GM18499 (cell line): ENCODE measurements at regions not wholly inside any gene's neighbourhood (a gene's known extent, or its start where the extent isn't known, plus 50 kb on each side); places are given as distances from the start of the nearest gene placed in this dataset.

Source experiments
- ATAC-seq: cut with Tn5 transposase; IDR thresholded peaks from one replicate; pipeline ENCODE4 v1.9.1; 2021; ENCODE audit warnings: moderate number of reproducible peaks; ENCODE audit not compliant: insufficient read depth, unreplicated experiment

DNA sequence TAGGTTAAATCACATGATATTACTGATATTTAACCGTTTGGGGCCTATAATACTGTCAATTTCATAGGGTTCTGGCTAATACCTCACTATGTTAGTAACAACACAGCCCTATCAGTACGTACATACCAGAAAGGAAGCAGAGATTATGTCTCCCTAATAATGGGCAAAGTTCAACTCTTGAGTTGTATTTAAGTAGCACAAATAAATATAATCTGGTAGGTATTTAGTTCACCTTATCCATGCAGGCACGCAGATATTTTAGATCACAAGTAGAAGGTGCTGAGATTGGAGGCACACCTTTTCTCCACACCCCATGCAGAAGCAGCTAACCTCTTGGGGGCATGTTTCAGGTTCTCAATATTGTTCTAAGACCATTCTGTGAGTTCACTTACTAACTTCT, 118.9 kb downstream of the IRS1 start:
- ATAC-seq: no peak

DNA sequence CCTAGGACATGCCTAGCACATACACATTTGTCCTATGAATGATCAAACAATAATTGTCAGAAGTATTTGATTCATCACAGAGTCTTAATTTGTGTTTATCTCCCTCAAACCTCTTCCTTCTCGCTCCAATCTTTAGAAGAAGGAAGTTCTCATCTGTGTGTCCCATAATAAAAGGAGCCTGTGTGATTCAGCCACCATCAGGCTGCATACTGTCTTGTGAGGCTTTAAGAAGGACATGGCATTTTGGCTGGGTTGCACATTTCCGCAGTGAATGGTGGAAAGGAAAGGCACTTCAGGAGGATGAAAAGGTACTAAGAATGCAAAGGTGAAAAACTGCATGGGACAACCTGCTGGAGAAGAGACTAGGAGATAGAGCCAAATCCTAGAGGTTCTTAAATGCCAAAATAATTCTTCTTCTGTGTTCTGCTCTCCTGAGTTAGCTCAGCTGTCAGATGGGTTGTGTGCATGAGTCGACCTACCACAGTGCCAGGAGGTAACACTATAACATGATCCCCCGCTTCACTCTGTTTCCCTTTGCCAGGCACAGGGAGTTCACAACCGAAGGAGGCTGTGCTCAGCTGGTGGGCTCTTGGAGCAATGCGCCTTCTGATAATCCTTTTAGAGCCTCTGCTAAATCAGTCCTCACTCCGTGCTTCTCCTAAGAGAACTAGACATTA, 120.1 kb downstream of the IRS1 start:
- no peak for ATAC-seq

DNA sequence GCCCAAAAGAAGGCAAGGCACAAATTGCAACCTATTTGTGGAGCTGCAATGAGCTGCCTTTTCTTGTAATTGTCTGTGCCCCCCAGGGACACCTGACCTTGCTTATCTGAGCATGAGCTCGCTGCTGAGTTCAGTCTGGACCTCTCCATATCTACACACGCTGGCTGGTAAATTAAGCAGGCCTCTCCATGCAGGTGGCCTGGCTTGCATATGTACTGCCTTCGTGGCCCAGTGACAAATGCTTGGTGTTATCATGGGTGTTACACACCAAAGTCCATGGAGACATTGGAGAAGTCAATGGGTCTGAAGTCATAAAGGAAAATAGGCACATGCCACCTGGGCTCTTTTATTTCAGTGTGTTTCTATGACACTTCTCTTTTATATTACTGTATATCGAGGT, 121.2 kb downstream of the IRS1 start:
- no peak for ATAC-seq

DNA sequence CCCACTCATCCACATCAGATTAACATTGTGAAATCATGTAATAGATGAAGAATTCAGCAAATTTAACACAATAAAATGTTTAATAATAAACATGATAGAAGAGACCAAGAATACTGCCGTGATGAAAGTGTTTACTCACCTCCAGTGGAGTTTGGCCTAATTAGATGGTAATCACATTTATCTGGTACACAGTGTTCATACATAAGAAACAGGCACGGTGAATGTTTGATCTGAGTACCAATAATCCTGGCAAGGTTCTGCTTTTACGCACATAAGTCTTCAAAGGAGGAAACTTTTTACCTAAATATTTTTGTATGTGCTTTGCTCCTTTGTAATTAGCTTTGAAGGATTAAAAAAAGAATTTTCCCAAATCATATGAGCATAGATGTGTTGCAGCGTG, 122.5 kb downstream of the IRS1 start:
- no peak for ATAC-seq

DNA sequence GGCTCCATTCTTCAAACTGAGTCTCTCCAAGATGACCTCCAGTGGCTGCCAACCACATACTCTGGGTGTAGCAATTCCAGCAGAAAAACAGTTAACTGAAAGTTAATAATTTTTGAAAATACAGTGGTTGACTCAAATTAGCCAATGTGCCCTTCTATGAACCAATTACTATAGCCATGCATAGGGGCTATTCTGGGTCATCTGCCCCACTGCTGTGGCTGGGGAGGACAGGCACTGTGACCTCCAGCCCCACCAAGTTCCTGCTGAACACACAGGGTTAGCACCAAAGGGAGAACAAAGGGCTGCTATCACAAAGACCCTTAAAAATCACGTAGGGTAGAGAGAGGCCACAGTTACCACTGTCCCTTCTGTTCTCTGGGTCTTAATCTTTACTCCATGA, 123.0 kb downstream of the IRS1 start:
- no peak for ATAC-seq

DNA sequence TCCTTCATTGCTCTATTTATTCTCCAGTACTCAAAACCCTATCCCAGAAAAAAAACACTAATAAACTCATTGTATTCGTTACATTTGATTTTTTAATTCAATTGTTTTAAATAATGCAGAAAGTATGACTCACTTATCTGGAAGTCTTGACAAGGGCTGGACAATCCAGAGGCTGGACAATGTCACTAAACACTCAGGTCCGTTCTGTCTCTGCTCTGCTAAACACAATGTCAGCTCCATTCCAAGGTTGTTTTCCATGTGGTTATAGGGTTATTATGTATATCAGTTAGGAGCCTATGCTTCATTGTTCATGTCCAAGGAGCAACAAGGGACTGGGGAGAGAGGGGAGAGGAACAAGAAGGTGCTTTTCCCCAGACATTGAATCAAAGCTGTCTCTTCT, 125.5 kb downstream of the IRS1 start:
- ATAC-seq: no peak

DNA sequence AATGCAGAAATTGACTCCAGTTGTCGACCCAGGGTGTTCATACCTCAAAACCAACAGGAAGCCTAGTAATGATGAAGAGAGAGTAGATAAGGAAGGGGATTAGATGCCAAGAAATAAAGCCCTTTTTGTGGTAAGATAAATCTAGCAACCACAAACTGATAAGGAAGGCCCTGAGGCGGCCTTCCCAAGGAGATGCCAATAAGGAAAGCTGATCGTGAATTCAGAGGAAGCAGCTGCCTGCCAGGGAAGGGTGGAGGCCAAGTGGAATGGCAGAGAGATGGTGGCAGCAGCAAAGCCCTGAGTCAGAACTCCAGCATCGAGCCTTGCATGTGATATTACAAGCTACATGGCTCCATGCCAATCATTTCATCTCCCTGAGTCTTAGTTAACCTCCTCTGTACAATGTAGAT, 126.3 kb downstream of the IRS1 start:
- ATAC-seq: no peak

DNA sequence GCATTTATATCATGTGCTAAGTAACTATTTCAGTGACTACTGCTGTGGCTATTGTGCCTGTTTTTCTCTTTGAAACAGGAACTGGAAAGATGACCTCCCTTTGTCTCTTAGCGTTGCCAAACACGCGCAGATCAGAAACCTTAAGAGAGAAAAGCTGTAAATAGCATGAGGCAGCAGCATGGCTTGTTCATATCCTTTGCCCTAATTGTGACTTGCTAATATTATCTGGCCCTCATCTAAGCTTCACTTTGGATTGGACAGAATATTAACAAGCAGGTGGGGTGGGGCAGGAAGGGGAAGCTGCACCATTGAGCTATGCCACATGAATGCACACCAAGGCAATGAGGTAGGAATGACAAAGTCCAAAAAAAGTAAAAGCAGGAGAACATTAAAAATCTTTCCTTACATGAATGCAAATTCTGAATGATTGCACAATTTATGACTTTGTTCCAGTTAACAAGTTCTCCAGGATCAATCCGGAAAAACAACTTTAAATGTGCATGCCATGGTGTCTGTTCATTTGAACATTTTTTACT, 128.4 kb downstream of the IRS1 start:
- ATAC-seq: no peak

DNA sequence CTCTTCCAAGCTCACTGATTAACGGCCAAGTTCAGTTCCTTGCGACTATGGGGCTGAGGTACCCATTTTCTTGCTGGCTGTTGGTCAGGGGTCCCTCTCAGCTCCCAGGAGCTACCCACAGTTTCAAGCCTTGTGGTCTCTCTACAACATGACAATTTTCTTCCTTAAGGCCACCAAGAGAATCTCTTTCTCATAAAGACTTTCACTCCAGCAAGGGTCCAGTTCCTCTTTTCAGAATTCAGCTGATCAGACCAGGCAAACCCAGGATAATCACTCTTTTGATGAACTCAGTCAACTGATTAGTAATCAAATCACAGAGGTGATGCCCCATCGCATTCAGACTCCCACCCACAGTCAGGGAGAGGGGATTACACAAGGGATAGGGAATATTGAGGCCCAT, 129.7 kb downstream of the IRS1 start:
- ATAC-seq: peak; percentile 68

DNA sequence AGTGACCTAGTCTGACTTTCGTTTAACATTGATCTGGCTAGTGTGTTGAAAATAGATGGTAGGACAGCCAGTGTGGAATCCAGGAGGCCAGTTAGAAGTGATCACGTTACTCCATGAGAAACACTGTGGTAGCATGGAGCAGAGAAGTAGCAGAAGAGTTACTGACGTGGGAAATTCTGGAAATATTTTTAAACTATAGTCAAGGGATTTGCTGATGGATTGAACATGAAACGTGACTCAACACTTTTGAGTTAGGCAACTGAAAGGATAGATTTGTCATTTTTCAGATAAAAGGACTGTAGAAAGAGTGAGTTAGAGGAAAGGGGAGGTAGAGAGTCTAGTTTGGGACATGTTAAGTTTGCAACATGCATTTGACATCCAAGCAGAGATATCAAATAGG, 130.4 kb downstream of the IRS1 start:
- ATAC-seq: no peak

DNA sequence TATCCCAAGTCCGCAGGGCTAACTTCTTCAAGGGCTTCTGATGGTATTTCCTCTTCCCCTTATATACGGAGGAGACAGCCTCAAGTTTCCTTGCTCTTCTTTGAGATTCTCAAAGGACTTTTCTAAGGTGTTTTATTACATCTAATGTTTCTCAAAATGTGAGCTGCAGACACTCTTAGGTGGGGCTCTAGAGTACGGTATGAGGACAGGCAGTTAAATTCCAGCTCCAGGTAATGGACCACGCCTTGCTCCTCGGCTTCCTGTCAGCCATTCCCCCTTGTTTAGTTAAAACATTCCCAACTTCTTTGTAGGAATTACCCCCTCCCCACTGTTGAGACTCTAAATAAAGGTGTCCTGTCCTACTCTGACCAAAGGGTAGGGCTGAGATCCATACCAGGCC, 131.9 kb downstream of the IRS1 start:
- no peak for ATAC-seq

DNA sequence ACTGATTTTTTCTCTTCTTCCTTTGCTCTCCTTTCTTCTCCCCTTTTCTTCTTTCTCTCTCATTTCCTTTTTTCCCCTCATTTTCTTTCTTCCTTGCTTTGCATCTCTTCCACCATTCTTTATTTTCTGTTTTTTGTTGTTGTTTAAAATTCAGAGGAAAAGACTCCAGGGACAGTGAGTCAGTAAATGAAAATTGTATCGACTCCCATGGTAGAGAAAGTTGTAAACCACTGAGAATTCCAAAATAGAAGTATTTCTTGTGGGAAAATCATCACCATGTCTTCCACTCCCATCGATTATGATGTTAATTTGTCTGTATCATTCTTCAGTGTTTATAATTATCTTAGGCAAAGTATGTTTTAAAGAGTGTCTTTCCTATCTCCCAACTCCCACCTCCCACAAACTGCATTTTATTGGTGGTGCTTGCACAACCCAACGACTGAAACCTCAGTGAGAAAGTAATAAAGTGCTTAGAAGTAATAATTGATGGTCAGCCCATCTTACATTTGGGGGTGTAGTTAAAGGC, 134.3 kb downstream of the IRS1 start:
- ATAC-seq: no peak

DNA sequence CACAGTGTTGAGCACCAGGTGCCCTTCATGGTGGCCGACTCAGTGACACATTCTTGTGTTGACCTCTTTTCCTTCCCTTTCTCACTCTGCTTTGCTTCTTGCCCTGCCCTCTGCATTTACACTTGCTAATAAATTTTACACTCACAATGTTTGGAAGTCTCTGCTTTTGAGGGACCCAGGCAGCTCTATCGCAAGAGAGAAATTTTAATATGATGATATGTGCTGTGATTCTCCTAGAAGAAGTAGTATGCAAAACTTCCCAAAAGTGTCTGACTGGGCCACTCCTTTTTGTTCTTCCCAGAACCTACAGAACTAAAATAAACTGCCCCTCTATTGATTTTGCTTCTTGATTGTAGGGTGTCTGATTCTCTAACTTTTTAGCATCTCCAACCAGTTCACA, 135.0 kb downstream of the IRS1 start:
- no peak for ATAC-seq

DNA sequence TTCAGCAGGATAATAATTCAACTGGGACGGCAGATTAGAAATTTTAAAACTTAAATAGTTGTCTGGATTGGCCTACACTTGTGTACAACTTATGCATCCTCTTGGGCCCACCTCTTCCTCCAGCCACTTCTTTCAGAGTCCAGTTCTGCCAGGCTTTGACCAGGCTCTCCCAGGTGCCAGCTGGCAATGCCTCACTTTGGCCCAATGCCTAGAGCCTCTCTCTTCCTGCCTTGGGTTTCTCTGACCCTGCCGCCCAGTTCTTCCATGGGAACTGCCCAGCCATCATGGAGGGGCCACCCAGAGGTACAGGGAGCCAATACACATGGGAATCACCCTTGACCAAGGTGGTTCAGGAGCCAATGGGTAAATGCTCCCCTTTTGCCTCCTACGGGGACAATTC, 135.5 kb downstream of the IRS1 start:
- ATAC-seq: no peak

DNA sequence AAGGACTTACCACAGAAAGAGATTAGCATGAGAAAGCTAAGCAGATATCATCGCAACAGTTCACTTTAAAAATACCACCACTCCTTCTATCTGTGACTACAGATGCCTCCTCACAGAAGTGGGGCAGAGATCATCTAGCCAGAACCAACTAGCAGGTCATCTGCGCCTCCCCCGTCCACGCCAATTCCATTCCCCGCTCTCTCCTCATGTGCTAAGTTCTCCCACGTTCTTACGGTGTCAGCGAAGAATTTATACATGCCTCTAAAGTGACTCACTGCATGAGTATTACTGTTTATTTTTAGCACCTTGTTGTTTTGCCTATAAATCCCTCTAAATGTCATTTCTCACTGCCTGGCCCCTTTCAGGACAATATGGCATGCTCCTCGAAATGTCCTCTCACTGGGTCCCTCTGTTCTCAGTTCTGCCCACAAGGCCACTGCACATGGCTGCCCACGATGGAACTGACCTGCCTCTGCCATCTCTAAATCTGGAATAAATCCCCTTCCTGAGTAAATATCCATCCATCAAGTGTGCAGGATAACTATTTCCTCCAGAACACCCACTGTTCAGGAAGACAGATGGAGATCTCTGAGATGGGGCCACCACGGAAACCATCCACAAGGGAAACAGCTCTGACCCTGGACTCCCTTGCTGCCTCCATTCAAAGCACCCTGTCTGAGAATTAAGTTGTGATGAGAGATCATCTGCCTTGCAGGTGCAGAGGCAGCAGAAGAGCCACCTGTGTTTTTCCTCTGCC, 137.7 kb downstream of the IRS1 start:
- no peak for ATAC-seq

DNA sequence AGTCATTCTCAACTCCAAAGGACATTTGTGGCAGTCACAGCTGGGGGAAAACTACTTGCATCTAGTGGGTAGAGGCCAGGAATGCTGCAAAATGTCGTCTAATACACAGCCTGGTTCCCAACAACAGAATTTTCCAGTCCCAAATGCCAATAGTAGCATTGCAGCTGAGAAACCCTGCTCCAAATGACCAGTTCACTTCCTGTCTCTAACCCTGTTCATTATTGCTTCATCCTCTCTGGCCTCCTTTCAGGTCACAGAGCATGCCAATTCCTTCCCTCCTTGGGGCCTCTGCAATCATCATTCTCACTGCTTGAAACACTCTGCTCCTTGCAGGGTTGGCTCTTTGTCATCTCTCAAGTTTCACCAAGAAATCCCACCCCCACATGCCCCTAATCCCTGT, 139.1 kb downstream of the IRS1 start:
- no peak for ATAC-seq

DNA sequence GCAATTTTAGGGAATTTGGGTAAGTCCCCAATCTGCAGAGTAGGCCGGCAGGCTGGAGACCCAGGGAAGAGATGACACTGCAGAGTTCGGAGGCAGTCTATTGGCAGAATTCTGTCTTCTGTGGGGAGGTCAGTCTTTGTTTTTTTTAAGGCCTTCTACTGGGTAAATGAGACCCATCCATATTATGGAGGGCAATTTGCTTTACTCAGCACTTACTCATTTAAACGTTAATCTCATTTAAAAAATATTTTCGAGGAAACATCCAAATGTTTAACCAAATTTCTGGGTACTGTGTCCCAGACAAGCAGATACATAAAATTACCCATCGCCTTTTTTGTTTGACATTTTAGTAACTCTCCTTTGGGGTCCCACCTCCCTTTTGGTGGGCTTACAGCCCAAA, 139.5 kb downstream of the IRS1 start:
- ATAC-seq: no peak

DNA sequence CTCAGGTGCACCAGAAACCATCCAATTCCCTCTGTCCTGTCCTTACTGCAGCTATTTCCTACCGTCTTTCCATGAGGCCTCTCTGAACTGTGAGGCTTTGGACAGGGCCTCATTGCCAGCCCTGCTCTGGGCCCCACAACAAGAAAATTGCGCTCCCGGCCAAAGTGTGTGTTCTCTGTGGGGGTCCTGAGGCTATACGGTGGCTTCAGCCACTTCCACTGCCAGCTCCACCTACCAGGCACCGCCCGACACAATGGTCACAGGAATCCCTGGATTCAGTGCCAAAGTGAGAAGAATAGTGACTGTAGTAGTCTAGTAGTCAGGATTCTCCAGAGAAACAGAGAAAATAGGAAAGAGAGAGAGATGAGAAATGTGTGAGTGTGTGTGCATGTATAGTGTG, 140.2 kb downstream of the IRS1 start:
- ATAC-seq: no peak

DNA sequence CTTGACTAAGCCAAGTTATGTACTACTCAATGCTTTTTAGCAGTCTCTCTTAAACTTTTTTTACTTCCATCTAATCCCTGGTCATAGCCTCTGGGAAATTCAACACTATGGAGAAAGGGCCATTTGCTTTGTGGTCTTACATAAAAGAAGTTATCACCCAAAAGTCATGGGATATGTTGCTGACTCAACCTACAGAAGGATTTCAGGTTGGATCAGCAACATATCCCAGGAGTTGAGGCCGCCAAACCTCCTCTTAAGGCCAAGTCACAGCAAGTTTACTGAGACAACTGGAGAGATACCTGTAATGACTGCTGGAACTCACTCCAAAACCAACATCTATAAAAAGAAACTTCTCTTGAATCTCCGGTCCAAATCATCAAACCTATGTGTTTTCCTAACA, 141.1 kb downstream of the IRS1 start:
- ATAC-seq: no peak

DNA sequence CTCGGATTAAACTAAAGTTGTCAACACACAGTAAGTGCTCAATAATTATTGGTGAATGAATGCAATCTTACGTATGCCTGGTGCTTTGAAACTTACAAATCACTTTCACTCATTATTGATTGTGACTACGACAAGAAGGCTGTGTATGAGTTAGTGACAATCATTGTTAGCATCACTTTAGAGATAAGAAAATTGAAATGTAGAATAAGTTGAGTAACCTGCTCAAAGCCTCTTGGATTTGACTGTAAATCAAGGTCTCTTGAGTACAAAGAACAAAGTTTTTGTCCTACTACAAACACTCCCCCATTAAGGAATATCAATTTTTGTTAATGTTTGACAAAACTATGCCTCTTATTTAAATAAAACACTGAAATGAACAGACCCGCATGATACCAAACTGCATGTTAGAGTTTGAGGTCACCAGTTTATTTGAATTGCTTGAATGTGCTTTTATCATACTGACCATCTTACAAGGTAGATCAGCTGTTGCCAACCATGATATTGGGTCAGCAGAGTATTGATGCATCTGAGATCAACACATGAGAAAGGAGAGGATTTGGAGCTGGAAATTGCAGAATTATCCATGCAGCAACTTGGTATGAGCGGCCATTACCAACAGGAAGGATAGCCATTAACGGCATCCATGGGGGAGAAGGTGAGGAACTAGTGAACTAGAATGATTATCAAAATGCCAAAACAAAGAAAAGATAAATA, 142.1 kb downstream of the IRS1 start:
- no peak for ATAC-seq

DNA sequence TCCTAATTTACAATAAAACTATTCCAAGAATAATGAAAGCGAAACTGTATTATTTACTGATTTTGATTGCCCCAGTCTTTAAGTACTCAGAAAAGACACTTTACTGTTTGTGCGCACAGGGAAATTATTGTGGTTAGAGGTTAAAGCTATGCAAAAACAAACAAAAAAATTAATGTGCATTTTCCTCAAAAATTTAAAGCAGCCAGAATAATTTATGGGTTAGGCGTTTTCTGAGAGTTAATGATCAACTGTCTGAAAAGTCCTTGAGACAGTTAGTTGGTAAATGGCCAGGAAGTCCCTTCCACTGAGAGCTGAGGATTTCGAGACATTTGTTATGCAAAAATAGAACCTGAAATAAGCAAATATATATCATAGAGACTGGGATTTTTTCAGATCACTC, 143.3 kb downstream of the IRS1 start:
- ATAC-seq: no peak
